Lower lobe of right lung (tissue), 2 donors: ENCODE measurements at regions not wholly inside any gene's neighbourhood (a gene's known extent, or its start where the extent isn't known, plus 50 kb on each side); places are given as distances from the start of the nearest gene placed in this dataset.

Experiments used
- ATAC-seq, 2 donors: fragments of 200-7000 bp; cut with Tn5 transposase; one replicate each; pipeline ENCODE4 v1.9.1; 2020 to 2022; ENCODE audit warnings: mild to moderate bottlenecking in 2 of 2, moderate library complexity in 2 of 2
- DNase-seq: peaks from one replicate; pipeline ENCODE4 v3.0.0-alpha.2; 2020
- H3K27ac ChIP-seq: fragments of 200-600 bp; one replicate; pipeline ENCODE4 v1.8.0; 2022
- H3K27me3 ChIP-seq: fragments of 200-600 bp; one replicate; pipeline ENCODE4 v1.8.0; 2022; ENCODE audit warnings: low read depth
- H3K36me3 ChIP-seq: fragments of 200-600 bp; one replicate; pipeline ENCODE4 v1.8.0; 2022; ENCODE audit warnings: mild to moderate bottlenecking
- H3K4me1 ChIP-seq: fragments of 200-600 bp; one replicate; pipeline ENCODE4 v1.8.0; 2022
- H3K4me3 ChIP-seq: fragments of 200-600 bp; one replicate; pipeline ENCODE4 v1.8.0; 2022; ENCODE audit warnings: mild to moderate bottlenecking
- H3K9me3 ChIP-seq: fragments of 200-600 bp; one replicate; pipeline ENCODE4 v1.8.0; 2022
- intact Hi-C: fragments of 100-400 bp; cut with DNase I; formaldehyde crosslinking; loops from one replicate; pipeline ENCODE4 v1.11.0; 2022
- TF ChIP-seq, protein P1 (sequence below): fragments of 200-600 bp; IDR thresholded peaks from one replicate; pipeline ENCODE4 v1.8.0; 2022; ENCODE audit warnings: antibody characterized with exemption, mild to moderate bottlenecking
- donor health status: DM: no; HTN: yes; CAD: no; lungs with severe emphysema.

DNA sequence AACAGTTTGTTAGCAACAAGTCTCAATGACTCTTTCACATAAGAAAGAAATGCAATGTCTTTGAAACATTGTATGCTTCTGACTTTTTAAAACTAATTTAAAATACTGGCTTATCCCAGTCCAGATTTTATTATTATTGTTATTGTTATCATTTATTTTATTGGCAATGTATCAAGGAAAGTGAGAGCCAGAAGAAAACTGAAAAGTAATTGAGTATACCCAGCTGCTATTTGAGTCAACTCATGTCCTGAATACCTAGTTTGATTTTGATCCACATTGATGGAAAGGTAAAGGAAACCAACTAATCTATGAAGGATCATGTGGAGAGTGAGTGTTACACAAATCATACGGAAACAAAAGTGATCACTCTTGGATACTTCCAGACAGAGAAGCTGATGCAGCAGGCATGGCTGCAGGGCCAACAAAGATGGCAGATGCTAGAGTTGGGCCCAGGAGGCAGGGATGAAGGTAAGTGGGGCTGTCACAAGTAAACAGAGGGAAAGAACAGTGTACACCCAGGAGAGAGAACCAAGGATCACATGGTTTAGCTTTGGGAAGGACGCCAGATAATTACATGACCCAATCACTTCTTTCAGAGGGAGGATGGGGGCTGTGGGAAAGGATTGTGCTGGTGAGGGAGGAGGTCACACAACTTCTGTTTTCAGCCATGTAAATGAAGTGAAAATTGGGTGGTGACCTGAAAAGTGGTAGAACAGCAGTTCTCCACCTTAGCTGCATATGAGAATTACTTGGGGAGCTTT, 179.2 kb upstream of the NAMPT start:
- ATAC-seq (no peak), DNase-seq (no peak)
- Histone ChIP-seq H3K27ac (no peak overlapping the region), H3K36me3 (no peaks in the 10 kb centered on the region), H3K4me1 (peaks cover 19% of the 10 kb centered on the region), H3K9me3 (no peaks in the 10 kb centered on the region), H3K4me3 (no peak overlapping the region), H3K27me3 (no peaks in the 10 kb centered on the region)
- intact Hi-C loops: loop anchor here (5.0 kb wide), 1 partner anchor 287 kb away; no protein-coding TSS in a partner anchor
- TF ChIP-seq, protein P1, sequence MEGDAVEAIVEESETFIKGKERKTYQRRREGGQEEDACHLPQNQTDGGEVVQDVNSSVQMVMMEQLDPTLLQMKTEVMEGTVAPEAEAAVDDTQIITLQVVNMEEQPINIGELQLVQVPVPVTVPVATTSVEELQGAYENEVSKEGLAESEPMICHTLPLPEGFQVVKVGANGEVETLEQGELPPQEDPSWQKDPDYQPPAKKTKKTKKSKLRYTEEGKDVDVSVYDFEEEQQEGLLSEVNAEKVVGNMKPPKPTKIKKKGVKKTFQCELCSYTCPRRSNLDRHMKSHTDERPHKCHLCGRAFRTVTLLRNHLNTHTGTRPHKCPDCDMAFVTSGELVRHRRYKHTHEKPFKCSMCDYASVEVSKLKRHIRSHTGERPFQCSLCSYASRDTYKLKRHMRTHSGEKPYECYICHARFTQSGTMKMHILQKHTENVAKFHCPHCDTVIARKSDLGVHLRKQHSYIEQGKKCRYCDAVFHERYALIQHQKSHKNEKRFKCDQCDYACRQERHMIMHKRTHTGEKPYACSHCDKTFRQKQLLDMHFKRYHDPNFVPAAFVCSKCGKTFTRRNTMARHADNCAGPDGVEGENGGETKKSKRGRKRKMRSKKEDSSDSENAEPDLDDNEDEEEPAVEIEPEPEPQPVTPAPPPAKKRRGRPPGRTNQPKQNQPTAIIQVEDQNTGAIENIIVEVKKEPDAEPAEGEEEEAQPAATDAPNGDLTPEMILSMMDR: no peak

DNA sequence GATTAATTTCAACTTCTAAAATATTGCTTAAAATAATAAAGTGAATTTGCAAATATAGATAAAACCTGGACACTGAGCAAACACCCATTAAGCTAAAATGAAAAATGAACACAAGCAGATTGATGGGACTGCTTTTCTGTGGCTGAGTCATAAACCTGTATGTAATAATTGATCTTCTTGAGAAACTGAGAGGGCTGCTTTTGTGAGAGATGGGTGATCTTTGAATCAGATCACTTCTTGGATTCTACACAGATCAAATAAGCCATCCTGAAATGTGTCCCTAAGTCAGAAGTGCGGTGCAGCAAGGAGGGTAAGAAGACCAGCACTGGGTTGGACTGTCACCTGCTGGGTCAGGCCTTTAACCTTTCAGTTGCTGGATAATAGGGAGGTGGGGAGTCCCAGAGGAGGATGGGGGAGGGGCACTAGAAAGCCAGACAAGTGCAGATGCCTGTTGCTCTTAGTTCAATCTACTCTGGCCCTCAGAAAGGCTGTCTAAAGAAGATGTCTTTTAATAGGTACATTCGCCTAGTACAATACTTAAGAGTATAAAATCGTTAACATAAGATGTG, 178.2 kb upstream of the NAMPT start:
- intact Hi-C loops: loop anchor here (5.0 kb wide), 1 partner anchor 286 kb away; no protein-coding TSS in a partner anchor
- no peaks in the 10 kb centered on the region for H3K27me3 ChIP-seq
- H3K36me3 ChIP-seq: no peaks in the 10 kb centered on the region
- H3K4me1 ChIP-seq: peaks cover 19% of the 10 kb centered on the region
- H3K4me3 ChIP-seq: no peak overlapping the region
- ATAC-seq: no peak
- H3K27ac ChIP-seq: no peak overlapping the region
- no peak for DNase-seq
- TF ChIP-seq, protein P1: no peak
- H3K9me3 ChIP-seq: no peaks in the 10 kb centered on the region

DNA sequence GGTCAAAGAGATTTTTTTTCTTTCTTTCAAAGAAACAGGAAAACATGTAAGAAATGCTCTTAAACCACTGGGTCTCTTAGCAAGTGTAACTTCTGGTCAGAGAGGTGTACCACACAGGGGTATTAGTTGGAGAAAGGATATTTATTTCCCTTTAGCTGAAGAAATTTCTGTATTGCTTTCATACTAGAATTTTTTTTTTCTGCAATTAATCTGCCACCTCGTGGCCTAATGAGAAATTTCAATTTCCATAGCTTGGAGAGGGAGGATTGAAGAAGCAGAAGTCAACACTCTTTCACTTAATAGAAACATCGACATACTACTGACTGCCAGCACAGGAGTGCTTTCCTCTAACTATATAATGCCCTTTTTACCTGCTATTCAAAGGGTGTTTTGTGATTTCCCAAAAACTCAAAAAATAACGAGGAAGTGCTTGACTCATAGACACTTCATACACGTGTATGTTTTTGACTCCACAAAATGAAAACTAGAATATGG, 177.6 kb upstream of the NAMPT start:
- ATAC-seq: peak; percentile 41 to 74
- no peaks in the 10 kb centered on the region for H3K27me3 ChIP-seq
- no peaks in the 10 kb centered on the region for H3K9me3 ChIP-seq
- H3K36me3 ChIP-seq: no peaks in the 10 kb centered on the region
- DNase-seq: no peak
- H3K4me1 ChIP-seq: peaks cover 19% of the 10 kb centered on the region
- TF ChIP-seq, protein P1: peak; percentile 68
- H3K4me3 ChIP-seq: no peak overlapping the region
- H3K27ac ChIP-seq: no peak overlapping the region
- intact Hi-C loops: loop anchor here (5.0 kb wide), 1 partner anchor 285 kb away; no protein-coding TSS in a partner anchor

DNA sequence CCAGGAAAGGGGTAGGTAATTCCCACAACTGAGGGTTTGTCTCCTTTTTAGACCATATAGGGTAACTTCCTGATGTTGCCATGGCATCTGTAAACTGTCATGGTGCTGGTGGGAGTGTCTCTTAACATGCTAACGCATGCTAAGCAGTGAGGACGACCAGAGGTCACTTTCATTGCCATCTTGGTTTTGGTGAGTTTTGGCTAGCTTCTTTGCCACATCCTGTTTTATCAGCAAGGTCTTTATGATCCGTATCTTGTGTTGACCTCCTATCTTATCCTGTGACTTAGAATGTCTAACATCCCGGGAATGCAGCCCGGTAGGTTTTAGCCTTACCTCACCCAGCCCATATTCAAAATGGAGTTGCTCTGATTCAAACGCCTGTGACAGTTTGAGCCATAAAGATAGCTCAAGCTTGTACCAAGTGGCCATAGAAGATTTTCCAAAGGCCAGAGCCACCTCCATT, 176.0 kb upstream of the NAMPT start:
- TF ChIP-seq, protein P1: no peak
- intact Hi-C loops: loop anchor here (5.0 kb wide), 1 partner anchor 284 kb away; no protein-coding TSS in a partner anchor

DNA sequence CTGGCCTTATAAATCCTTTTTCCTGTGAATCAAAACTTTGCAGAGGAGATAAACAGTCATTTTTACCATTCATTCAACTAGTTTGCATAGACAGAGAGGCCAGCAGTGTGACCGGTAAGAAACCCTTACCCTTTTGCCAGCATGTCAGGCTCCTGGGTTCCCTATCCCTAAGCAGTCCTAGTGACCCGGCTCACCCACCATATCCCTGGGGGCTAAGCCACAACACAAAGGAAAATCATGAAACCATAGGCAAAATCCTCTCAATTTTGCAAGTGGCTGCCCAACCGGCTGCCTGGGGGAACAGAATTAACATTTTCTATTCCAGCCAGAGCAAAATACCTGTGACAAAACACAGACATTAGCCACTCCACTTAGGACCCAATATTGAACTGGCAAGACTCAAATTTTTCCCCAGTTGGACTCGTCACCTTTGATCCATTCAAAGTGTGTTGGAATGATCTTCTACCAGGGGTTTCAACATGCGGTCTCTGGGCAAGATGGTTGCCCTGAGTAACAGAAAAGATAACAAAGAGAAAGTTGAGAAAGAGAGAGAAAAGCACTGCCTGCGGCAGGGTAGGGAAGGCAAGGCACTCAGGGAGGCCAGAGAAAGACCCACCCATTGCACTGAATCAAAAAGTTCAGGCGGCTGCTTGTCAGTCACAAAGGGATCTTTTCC, 174.8 kb upstream of the NAMPT start:
- intact Hi-C loops: loop anchor here (5.0 kb wide), 1 partner anchor 282 kb away; no protein-coding TSS in a partner anchor
- H3K27ac ChIP-seq: no peak overlapping the region
- no peaks in the 10 kb centered on the region for H3K36me3 ChIP-seq
- no peak for DNase-seq
- H3K27me3 ChIP-seq: no peaks in the 10 kb centered on the region
- ATAC-seq: no peak
- TF ChIP-seq, protein P1: no peak
- no peaks in the 10 kb centered on the region for H3K9me3 ChIP-seq
- no peak overlapping the region for H3K4me3 ChIP-seq
- H3K4me1 ChIP-seq: peaks cover 8% of the 10 kb centered on the region

More for the DNA sequence above, 176.0 kb upstream of the NAMPT start:
- H3K4me3 ChIP-seq: no peak overlapping the region
- no peaks in the 10 kb centered on the region for H3K9me3 ChIP-seq
- no peak overlapping the region for H3K27ac ChIP-seq
- H3K4me1 ChIP-seq: peaks cover 8% of the 10 kb centered on the region
- DNase-seq (no peak), ATAC-seq (peak in 1 of 2 donors; percentile 28)
- H3K36me3 ChIP-seq: no peaks in the 10 kb centered on the region
- no peaks in the 10 kb centered on the region for H3K27me3 ChIP-seq
